Esophagus squamous epithelium (tissue), 5 donors: ENCODE measurements at regions not wholly inside any gene's neighbourhood (a gene's known extent, or its start where the extent isn't known, plus 50 kb on each side); places are given as distances from the start of the nearest gene placed in this dataset.
"Not testable (repeated sequence)": the region's sequence is repeated elsewhere in the genome, so short reads cannot be mapped to it uniquely, and the experiment has no call there.

Experiments
- DNase-seq: peaks from one replicate; lab custom pipeline; 2025; lab: John Stamatoyannopoulos, UW
- H3K27ac ChIP-seq, 4 donors: fragments of 200-600 bp; sonication (generic); one replicate each; pipeline ENCODE4 v1.5.1; 2016 to 2019; ENCODE audit warnings: mild to moderate bottlenecking in 1 of 4
- H3K27me3 ChIP-seq, 4 donors: fragments of 200-600 bp; sonication (generic); 1 replicate in 3 of 4; 2 replicates in 1 of 4; pipeline versions ENCODE4 v1.5.1 to v1.6.0; 2017 to 2021; ENCODE audit warnings: antibody characterized with exemption in 1 of 4
- H3K36me3 ChIP-seq, 3 donors: fragments of 200-600 bp; sonication (generic); one replicate each; pipeline ENCODE4 v1.5.1; 2016 to 2019
- H3K4me1 ChIP-seq, 3 donors: fragments of 200-600 bp; sonication (generic); one replicate each; pipeline ENCODE4 v1.5.1; 2017 to 2019
- H3K4me3 ChIP-seq, 4 donors: fragments of 200-600 bp; sonication (generic); 1 replicate in 3 of 4; 2 replicates in 1 of 4; pipeline ENCODE4 v1.5.1; 2016 to 2019; ENCODE audit warnings: mild to moderate bottlenecking in 2 of 4, moderate library complexity in 1 of 4
- H3K9me3 ChIP-seq, 3 donors: fragments of 200-600 bp; sonication (generic); one replicate each; pipeline ENCODE4 v1.5.1; 2016 to 2019
- CTCF ChIP-seq, 6 experiments: fragments of 450-650 bp in 4 of 6; fragments of 200-600 bp in 2 of 6; sonication (generic) in 2 of 6; IDR thresholded peaks; one replicate each; pipeline ENCODE4 v1.5.1; 2016 to 2019; ENCODE audit warnings: antibody characterized with exemption in 6 of 6, mild to moderate bottlenecking in 4 of 6, moderate library complexity in 4 of 6
- POLR2A ChIP-seq, 4 donors: fragments of 450-650 bp; IDR thresholded peaks; one replicate each; pipeline ENCODE4 v1.6.1; 2017; ENCODE audit warnings: antibody characterized with exemption in 4 of 4, mild to moderate bottlenecking in 4 of 4, moderate library complexity in 3 of 4
- WGBS, 2 donors: methylation state at CpG; one replicate each; pipeline ENCODE4 v1.1.5; 2018; 5-methylcytosine and 5-hydroxymethylcytosine counted together
- intact Hi-C: fragments of 100-400 bp; cut with DNase I; formaldehyde crosslinking; loops from one replicate; pipeline ENCODE4 v1.15.0; 2022
- donor health status: DM: yes; HTN: yes; CAD: no.

GRCh38 chr11:7143908-7144307 is 55.1 kb downstream of the RBMXL2 start:
- no peak overlapping the region for H3K27ac ChIP-seq
- DNase-seq: no peak
- no peaks in the 10 kb centered on the region for H3K27me3 ChIP-seq
- no peaks in the 10 kb centered on the region for H3K36me3 ChIP-seq
- peaks cover 0 to 11% (median 5%) of the 10 kb centered on the region in 3 donors for H3K9me3 ChIP-seq
- no peaks in the 10 kb centered on the region for H3K4me1 ChIP-seq
- intact Hi-C loops: no loop called here
- no peak for TF ChIP-seq POLR2A (IDR thresholded peaks at IDR 0.05)
- TF ChIP-seq CTCF (IDR thresholded peaks at IDR 0.05): peak in 1 of 6 experiments; percentile 16
- no peak overlapping the region for H3K4me3 ChIP-seq
- 3 to 15% methylated on average over 1 of the region's 1 CpG for WGBS, 2 donors

- H3K27ac ChIP-seq, DNase-seq, intact Hi-C loops, H3K36me3 ChIP-seq, H3K27me3 ChIP-seq, H3K4me3 ChIP-seq, H3K4me1 ChIP-seq: not testable (repeated sequence)
- H3K9me3 ChIP-seq: peaks cover 0 to 16% (median 6%) of the 10 kb centered on the region in 3 donors
- 95 to 96% methylated on average over 4 of the region's 4 CpGs for WGBS, 2 donors
Observed at GRCh38 chr11:7150104-7150503, 61.3 kb downstream of the RBMXL2 start.

GRCh38 chr11:7154881-7155361 is 66.1 kb downstream of the RBMXL2 start:
- intact Hi-C loops: no loop called here
- no peak for DNase-seq
- H3K36me3 ChIP-seq: no peaks in the 10 kb centered on the region
- H3K4me3 ChIP-seq: no peak overlapping the region
- 23% methylated on average over 2 of the region's 2 CpGs for WGBS, 2 donors
- TF ChIP-seq POLR2A (IDR thresholded peaks at IDR 0.05) (no peak), CTCF (IDR thresholded peaks at IDR 0.05) (no peak)
- no peaks in the 10 kb centered on the region for H3K27me3 ChIP-seq
- no peak overlapping the region for H3K27ac ChIP-seq
- no peaks in the 10 kb centered on the region for H3K9me3 ChIP-seq
- no peaks in the 10 kb centered on the region for H3K4me1 ChIP-seq

- no peak for TF ChIP-seq CTCF (IDR thresholded peaks at IDR 0.05)
- TF ChIP-seq POLR2A (IDR thresholded peaks at IDR 0.05): no peak
- no peak overlapping the region for H3K27ac ChIP-seq
- H3K4me1 ChIP-seq: no peaks in the 10 kb centered on the region
- intact Hi-C loops: no loop called here
- no peaks in the 10 kb centered on the region for H3K27me3 ChIP-seq
- H3K4me3 ChIP-seq: no peak overlapping the region
- DNase-seq: no peak
- H3K9me3 ChIP-seq: no peaks in the 10 kb centered on the region
- no peaks in the 10 kb centered on the region for H3K36me3 ChIP-seq
- WGBS, 2 donors: 35 to 42% methylated on average over 3 of the region's 3 CpGs
Observed at GRCh38 chr11:7160814-7161489, 72.2 kb downstream of the RBMXL2 start.

- DNase-seq: no peak
Observed at GRCh38 chr11:7165911-7166310, 77.1 kb downstream of the RBMXL2 start.

More at GRCh38 chr11:7165911-7166310, 77.1 kb downstream of the RBMXL2 start:
- H3K27ac ChIP-seq: no peak overlapping the region
- no peaks in the 10 kb centered on the region for H3K36me3 ChIP-seq
- H3K4me3 ChIP-seq: no peak overlapping the region
- 12 to 28% methylated on average over 3 of the region's 3 CpGs for WGBS, 2 donors
- H3K4me1 ChIP-seq: no peaks in the 10 kb centered on the region
- no peaks in the 10 kb centered on the region for H3K9me3 ChIP-seq
- intact Hi-C loops: no loop called here
- TF ChIP-seq CTCF (IDR thresholded peaks at IDR 0.05) (no peak), POLR2A (IDR thresholded peaks at IDR 0.05) (no peak)
- no peaks in the 10 kb centered on the region for H3K27me3 ChIP-seq
